Astrocyte of the cerebellum (primary cell): ENCODE measurements at regions not wholly inside any gene's neighbourhood (a gene's known extent, or its start where the extent isn't known, plus 50 kb on each side); places are given as distances from the start of the nearest gene placed in this dataset.

ENCODE experiments used
- DNase-seq: peaks from one replicate; pipeline ENCODE4 v3.0.0-alpha.2; 2011; ENCODE audit warnings: low read depth
- H3K4me3 ChIP-seq: 2 replicates; pipeline ENCODE4 v1.5.1; 2011; ENCODE audit warnings: mild to moderate bottlenecking, low read depth, low read length, moderate library complexity
- CTCF ChIP-seq: IDR thresholded peaks from 2 replicates; pipeline ENCODE4 v1.5.1; 2012; ENCODE audit warnings: low read length, low read depth, moderate library complexity, mild to moderate bottlenecking; ENCODE audit errors: missing control alignments
- in situ Hi-C: cut with HindIII; loops from 2 replicates; pipeline ENCODE4 v1.10.0; 2017; ENCODE audit warnings: low sequenced_read_pairs

GRCh38 chr1:64393790-64394189, 76.1 kb upstream of the CACHD1 start:
- TF ChIP-seq CTCF = no peak
- no peak overlapping the region for H3K4me3 ChIP-seq
- DNase-seq = no peak
- in situ Hi-C loops = no loop called here

- in situ Hi-C loops = no loop called here
- TF ChIP-seq CTCF = no peak
- no peak for DNase-seq
- H3K4me3 ChIP-seq = no peak overlapping the region
Measured at GRCh38 chr1:64396817-64397216, 73.1 kb upstream of the CACHD1 start.

GRCh38 chr1:64397541-64397940, 72.4 kb upstream of the CACHD1 start:
- in situ Hi-C loops = no loop called here
- DNase-seq = no peak
- no peak overlapping the region for H3K4me3 ChIP-seq
- no peak for TF ChIP-seq CTCF

DNA sequence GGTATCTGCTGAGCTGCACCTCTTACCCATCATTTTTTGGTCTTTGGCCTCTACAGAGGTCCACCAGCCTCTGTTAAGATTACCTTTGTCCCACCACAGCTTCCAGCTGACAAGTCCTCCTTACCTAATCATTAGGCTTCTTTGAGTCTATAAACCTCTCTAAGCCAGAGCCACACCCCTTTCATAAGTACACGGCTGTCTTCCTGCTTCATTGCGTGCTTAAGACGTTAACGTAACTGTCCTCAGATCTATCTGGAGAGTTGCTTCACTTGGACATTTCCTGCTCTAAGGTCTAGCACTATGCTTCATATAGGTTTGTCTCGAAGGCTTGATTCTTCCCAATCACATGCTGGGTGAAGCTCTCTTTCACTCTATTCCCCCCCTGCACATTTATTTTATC, 71.0 kb upstream of the CACHD1 start:
- no peak overlapping the region for H3K4me3 ChIP-seq
- in situ Hi-C loops = no loop called here
- TF ChIP-seq CTCF = no peak
- no peak for DNase-seq

GRCh38 chr1:64401285-64401684, 68.6 kb upstream of the CACHD1 start:
- no peak for DNase-seq
- TF ChIP-seq CTCF = no peak
- in situ Hi-C loops = loop anchor here (10.0 kb wide), 1 partner anchor 116 kb away; no protein-coding TSS in a partner anchor

DNA sequence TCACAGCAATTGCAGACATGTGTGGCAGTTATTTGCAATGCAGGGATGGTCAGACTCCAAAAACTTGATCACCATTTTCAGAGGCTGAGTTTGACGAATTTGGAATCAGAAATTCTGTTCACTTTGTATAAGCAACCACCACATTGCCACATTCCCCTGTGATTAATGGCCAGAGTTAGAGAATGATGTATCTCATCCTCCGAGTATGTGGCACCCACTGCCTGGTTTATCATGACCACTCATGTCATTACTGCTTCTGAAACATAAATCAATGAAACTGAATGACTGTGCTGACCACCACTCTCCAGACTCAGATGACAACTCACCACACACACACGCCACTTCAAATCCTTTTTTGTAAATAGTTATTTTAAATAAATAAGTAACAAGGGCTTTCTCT, 66.6 kb upstream of the CACHD1 start:
- in situ Hi-C loops = loop anchor here (10.0 kb wide), 1 partner anchor 119 kb away; no protein-coding TSS in a partner anchor
- H3K4me3 ChIP-seq = no peak overlapping the region
- TF ChIP-seq CTCF = no peak
- no peak for DNase-seq

More at GRCh38 chr1:64401285-64401684, 68.6 kb upstream of the CACHD1 start:
- no peak overlapping the region for H3K4me3 ChIP-seq

DNA sequence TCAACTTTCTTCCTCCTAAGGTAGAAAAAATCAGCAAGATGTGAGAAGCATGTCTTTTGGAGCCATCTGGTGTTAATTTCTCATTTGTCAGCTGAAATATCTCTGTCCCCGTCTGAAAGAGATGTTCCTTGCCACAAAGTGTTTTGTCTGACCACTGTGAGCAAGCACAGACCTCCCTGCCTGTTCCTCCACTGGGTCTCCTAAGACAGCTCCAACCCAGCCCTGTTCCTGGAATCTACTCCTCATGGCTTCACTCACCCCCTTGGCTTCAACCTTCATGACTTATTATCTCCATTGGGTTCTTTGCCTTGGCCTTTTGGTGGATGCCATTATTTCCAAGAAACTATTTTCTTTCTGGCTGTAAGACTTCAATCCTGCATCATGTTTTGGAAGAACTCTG, 65.7 kb upstream of the CACHD1 start:
- in situ Hi-C loops = loop anchor here (10.0 kb wide), 1 partner anchor 119 kb away; no protein-coding TSS in a partner anchor
- no peak for DNase-seq
- no peak overlapping the region for H3K4me3 ChIP-seq
- TF ChIP-seq CTCF = no peak
